GM19452 (cell line): ENCODE measurements at regions not wholly inside any gene's neighbourhood (a gene's known extent, or its start where the extent isn't known, plus 50 kb on each side); places are given as distances from the start of the nearest gene placed in this dataset.

Experiments used
- ATAC-seq: cut with Tn5 transposase; IDR thresholded peaks from one replicate; pipeline ENCODE4 v1.9.1; 2021; ENCODE audit not compliant: unreplicated experiment

DNA sequence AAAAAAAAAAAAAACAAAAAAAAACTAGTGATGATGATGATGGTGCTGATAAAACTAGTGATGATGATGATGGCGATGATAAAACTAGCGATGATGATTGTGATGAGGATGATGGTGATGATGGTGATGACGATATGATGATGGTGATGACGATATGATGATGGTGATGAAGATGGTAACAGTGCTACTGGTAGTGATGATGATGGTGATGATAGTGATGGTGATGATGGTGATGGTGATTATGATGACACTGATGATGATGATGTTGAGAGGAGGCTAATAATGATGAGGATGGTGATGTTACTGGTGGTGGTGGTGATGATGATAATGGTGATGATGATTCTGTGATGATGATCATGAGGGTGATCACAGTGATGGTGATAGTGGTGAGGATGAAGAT lies 345.5 kb upstream of the CDH4 start:
- ATAC-seq = no peak

DNA sequence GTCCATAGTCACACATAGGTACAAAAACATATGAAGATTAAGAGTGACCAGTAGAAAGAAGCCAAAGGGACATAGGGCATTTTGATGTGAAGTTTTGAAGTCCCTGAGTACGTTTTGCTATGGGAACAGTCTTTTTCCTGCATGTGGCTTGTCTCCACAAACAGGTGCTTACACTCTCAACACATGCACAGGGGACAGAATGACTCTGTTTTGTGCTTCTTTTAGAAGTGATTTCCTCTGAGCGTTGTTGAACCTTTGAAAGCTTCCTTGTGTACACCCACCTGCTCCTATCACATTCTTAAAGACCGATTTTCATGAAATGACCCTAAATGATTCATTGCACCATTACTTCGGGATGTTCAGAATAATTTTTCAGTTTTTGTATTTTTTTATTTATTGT lies 338.8 kb upstream of the CDH4 start:
- ATAC-seq = no peak

DNA sequence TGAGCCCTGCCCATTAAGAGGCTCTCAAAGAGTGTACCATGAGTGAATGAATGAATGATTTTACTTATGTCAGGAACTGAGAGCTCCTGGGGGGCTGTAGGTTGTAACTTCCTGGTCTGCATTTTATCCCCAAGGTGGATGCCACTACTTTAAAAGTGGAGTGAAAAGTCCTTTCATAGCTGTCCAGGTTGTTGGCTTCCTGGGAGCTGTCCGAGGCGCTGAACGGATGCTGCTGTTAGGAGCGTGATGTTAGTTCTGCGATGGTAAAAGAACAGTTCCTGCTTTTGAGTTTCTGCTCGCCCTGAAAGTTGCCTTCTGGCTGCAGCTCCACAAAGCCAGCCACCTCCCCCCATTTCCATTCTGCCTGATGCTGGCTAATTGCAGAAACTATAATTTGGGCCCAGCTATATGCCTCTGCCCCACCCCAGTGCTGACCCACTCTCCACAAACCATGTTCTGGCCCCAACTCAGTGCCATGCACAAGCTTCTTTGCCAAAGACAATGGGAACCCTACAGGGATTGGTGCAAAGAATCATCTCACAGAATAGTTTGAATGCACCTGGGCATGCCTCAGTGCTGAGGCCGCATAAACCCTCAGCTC lies 330.9 kb upstream of the CDH4 start:
- no peak for ATAC-seq

DNA sequence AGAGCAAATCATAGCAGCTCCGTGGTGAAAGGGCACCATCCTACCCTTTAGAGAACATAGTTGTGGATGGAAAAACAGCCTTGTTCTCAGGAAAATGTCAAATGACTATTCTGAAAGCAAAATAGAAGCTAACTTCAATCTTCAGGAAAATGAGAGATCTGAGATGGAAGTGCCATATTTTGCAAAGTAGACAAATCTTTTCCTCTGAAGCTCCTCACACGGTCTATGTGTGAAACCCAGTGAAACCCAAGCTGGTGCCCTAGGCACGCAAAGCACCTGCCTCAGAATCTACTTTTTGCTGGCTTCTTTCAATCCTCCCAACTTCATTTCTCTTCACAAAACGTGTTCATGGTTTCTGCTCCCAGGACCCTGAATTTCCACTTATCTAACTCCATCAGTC lies 325.2 kb upstream of the CDH4 start:
- ATAC-seq = no peak

DNA sequence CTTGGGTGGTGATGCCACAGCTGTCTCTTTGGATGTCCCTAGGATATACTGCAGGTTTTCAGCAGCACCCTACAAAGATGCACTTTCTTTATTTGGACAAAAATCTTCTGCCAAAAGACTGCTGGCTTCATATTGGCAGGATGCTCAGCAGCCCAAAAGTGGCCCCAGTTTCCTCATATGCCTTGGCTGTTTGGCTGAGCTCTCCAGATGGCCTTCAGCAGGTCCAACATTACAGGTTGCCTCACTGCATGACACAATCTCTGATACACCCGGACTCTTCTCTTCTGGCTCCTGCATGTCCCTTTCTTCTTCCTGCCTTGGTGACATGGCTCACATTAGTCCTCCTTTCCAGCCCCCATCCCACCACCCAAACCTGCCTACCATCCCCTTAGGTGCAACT lies 323.7 kb upstream of the CDH4 start:
- ATAC-seq = no peak

DNA sequence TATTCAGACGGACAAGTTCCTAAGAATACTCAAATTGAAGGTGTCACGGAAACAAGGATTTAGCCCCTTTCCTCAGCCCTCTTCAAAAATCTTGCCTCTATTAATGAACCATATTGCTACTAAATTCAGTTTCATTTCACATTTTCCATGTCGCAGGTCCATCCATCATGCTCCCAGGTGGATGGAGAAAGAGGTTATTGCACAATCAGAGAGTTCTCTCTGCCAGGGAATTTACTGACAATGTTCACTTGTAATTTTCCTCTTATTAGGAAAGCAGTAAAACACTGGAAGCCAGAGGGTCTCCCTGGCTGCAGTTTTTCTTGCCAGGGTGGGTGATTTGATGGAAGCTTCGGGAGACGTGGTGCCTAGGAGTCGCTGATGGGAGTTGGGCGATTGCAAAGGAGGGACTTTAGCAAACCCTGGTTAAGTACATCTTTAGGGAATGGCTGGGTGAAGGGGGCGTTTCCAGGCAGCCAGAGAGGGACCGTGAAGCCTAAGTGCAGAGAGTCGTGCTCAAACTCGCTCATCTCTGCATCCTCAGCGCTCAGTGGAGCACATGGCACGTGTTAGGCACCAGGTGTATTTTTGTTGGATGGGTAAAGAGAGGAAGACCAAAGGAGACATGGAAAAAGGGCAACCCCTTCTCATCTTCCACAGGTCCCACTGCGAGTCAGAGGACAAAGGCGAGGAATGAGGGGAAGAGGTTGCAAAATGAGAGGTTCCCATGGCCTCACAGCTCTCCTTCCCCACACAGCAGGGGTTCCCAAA lies 321.9 kb upstream of the CDH4 start:
- ATAC-seq = no peak

DNA sequence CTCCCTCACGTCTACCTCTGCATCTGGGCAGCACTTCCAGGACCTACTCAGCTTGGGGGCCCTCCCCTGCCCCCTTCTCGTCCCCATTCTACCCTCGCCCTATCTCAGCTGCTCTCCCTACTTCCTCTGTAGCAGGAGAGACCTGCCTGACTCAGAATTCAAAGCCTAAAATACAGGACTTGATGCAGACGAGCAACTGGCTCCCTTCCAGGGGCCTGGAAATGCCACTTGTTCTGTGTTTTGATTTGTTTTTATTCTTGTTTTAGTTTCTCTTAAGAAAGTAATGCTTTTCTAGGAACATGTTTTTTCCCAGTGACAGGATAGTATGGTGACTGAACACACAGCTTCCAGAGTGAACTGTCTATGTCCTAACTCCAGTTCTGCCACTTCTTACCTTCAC lies 320.4 kb upstream of the CDH4 start:
- ATAC-seq = no peak

DNA sequence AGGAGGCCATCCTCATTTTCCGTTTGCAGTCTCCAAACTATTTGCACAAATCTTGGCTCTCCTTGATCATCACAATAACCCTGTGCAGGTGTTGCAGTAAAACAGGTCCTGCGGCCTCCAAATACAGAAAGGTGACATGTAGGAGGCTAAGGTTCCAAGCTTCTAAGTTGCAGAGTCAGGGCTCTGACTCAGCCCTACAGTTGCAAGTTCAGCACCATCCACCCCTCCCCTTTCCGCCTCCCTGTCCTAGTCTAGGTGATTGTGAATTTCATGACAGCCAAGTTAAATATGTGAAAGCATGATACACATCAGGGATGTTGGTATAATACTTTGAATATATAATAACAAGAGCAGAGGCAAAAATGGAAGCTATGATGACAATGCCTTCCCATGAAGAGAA lies 317.3 kb upstream of the CDH4 start:
- no peak for ATAC-seq

DNA sequence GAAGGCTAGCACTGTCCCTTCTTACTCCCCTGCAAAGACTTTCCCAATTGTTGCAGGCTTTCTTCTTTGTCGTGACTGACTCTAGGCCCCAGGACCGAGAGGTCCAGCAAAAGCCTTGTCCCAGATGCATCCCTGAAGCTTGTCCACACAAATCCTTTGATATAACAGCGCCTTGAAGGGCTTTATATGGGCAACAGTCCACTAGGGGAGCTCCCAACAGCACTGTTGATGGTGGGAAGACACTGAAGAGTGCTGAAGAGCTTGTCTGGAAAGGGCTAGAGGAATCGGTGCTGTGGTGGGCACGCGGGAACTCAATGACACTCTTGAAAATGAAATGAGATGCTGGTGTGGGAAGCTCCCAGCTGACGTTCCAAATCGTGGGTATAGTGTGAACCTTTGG lies 316.1 kb upstream of the CDH4 start:
- ATAC-seq = no peak

DNA sequence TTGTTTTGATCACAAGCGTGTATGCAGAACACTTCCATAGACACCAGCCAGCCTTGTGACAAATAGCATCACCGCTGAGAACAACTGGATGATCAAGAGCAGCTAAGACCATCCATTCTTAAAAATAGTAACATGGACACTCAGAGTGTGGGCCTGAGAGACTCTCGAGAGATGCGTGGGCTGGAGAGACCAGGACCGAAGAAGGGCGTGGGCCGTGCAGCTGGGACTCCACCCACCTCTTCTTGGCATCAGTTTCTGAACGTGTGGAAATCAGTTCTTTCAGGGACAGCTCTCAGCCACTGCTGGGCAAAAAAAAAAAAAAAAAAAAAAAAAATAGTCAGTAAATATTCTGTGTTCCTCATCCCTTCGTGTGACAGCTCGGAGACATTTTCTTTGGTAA lies 314.5 kb upstream of the CDH4 start:
- no peak for ATAC-seq

DNA sequence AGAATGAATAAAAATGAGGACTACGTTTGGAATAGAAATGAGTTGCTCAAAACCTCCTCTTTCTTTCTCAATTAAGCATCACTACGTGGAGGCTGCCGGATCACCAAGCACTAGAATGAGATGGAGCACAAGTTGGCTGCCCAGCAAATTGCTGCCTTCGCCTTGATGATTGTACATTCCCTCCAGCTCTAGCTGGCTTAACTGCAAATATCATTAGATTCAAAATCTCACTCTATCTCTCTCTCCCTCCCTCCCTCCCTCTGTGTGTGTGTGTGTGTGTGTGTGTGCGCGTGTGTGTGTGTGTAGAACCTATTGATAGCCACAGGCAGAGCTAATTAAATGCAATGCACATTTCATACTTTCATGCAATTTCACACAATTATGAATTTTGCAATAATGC lies 310.7 kb upstream of the CDH4 start:
- no peak for ATAC-seq

DNA sequence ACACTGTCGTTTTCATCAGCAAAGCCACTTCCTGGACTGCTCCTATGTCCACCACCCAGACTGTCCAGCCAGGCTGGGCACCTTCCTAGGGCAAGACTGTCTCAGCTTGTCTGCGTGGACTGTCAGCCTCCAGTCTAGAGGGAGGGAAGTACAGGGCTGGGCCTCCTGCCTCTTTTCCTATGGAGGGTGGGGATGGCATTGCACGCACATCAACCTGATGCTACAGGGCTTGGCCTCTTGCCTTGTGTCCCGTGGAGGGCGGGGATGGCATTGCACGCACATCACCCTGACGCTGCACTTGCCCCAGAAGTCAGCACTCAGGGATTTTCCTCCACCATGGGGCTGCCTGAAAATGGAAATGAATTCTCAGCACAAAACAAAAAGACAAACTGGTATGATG lies 304.2 kb upstream of the CDH4 start:
- ATAC-seq = no peak

DNA sequence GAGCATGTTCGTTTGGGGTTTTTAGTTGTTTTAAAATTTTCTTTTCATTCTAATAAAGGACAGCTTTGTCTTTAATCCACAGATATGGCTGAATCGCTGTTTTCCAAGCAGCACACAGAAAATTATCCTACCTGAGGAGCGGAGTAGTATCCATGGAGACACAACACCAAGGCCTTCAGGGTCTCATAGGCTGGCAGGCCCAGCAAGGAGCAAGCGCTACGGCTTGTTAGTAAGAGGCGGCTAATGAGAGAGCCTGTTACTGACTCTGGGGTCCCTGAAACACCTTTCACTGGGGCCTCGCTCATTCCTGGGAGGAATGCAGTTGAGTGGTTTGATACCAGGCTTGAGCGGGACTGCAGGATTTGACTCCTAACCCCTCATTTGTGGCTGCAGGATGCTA lies 303.8 kb upstream of the CDH4 start:
- ATAC-seq = no peak

DNA sequence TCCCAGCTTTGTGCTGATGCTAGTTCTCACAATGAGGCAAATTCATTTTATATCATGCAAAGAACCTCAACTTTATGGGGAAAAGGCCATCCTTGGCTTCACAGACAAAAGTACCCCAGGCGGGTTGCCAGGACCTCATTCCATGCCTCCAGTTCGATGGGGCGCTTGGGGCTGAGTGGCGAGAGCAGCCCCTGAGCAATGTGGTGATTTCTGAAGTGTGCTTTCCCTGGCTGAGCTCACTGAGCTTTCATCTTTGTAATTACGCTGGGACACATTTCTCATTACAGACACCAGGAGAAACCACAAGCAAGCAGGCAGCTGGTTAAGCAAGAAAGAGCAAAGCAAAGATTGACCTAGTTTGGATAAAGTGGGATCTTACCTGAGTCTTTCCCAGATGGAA lies 301.5 kb upstream of the CDH4 start:
- no peak for ATAC-seq

DNA sequence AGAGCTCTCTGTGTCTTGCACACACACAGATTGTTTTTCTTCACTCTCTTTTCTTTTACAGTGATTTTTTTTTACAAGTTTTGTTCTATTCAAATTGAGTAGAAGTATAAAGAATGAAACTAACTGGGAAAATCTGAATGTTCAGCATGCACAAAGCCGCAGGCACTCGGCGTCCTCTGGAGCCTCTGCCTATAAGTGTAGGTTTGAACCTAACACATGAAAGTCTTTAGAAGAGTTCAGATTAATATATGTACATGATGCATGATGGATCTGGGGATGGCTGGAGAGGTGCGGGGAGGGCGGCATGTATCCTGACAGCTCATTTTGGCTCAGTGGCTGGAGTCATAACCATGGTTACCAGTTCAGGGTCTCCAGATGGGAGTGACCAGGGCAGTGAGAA lies 301.1 kb upstream of the CDH4 start:
- ATAC-seq = no peak

DNA sequence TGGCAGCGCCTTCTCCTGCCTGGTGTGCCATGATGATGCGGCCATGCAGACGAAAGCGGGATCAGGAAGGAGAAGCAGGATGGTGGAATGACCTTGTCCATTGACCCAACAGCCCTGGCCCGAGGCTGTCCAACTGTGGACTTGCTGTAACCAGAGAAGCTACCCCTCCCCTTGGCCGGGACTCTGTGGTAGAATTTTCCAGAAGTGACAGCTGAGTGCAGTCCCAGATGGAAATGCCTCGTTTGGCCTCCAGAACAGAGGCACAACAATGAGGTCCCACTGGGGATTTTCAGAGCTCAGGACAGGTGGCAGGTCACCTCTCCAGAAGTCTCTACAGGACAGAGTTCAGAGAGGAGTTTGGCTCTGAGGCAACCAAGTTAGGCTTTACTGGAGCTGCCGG lies 299.2 kb upstream of the CDH4 start:
- no peak for ATAC-seq

DNA sequence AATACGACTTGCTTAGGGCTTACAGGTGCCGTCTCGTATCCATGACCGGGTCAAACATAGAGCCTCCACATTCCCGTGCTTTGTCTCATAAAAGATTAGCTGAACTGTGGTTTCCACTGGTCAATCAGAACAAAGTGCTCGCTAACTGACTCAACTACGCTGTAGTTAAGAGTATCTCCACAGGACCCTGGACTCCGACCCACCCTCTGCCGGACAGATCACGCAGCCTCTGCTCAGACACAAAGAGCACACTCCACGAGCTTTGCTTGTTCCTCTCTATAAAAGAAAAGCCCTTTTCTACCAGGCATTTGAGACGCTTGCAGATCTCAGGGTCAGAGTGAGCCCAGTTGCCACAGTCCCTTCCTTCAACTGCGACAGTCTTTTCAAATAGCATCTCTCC lies 298.7 kb upstream of the CDH4 start:
- no peak for ATAC-seq

DNA sequence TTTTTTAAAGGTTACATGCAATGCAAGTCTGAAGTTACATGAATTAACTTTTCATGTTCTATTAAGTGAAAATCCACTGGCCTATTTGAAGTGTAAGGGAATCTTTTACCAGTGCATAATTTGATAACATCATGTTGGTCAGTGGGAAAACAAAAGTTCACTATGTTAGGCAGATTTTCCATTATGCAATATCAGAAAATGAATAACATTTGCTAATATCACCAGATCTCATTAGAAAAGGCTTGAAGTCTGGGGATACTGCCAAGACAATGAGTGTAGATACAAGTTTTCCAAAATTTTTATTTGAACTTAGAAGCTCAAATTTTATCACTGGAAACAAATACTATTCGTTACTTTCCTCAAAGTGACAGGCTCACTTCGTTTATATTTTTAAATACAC lies 296.4 kb upstream of the CDH4 start:
- no peak for ATAC-seq

DNA sequence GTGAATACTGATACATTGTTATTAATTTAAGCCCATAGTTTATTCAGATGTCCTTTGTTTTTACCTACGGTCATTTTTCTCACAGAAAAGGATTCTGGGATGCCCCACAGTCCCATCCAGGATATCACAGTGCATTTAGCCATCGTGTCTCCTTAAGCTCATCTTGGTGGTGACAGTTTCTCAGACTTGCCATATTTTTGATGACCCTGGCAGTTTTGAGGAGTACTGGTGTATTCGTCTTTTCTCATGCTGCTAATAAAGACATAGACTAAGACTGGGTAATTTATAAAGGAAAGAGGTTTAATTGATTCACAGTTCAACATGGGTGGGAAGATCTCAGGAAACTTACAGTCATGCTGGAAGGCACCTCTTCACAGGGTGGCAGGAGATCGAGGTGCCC lies 295.9 kb upstream of the CDH4 start:
- no peak for ATAC-seq

DNA sequence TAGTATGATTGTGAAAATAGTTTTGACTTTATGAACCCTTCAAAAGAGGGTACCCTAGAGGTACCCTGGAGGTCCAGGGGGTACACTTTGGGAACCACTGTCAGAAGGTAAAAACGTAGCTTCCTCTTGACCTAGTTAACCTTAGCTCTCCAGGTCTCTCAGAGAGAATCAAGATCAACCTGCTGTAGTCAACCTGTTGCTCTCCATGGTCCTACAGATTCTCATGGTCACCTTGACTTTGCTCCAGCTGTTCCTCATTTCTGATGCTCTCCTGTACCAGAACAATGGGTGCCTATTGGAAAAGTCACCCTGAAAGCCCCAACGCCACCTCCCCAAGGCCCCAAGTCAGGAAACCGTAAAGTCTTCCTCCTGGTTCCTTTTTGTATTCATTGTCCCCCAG lies 294.4 kb upstream of the CDH4 start:
- ATAC-seq = no peak

DNA sequence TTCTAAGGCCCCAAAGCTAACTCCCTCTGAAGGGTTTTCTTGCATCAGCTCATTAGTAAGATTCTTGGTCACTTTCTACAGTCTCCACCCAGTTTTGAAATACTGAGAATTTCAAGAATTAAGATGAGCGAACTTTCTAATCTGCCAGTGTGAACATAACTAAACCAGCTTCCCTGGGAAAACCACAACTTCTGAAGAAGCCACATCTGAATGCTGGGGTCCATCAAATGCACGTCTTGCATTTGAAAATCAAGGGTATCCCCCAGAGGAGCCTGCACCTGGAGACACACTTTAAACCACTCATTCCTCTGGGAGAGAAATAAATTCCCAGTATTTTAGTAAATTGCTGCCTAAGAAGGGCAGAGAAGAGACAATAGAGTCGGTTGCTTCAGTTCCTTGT lies 292.1 kb upstream of the CDH4 start:
- ATAC-seq = no peak

DNA sequence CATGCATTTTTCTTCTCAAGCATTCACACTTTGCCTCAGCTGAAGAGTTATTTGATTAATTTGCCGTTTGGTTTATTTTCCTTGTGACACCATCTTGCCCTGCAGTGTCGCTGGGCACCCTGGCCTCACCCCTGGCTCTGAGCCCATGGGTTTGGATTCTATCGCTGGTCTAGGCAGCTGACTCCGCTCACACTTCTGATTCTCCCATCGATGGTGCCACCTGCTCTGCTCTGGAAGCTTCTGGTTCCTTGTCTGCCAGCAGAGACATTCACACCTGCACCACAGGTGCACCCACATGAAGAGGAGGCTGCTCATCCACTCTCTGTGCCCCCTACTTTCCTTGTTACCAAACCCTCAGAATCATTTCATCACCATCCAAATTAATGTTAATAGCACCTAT lies 291.6 kb upstream of the CDH4 start:
- no peak for ATAC-seq

DNA sequence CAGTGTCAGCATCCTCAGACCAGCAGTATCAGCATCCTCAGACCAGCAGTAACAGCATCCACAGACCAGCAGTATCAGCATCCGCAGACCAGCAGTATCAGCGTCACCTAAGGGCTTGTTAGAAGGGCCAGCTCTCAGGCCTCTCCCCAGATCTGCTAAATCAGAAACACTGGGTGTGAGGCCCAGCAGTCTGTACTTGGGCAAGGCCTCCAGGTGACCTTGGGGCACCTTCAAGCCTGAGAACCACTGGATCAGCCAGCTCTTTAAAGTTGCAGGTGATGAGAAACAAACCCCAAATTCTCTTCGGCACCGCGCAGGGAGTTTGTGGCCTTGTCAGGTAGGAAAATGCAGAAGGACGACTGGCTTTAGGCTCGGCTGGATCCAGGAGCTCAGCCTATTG lies 290.5 kb upstream of the CDH4 start:
- ATAC-seq = no peak
